SK-N-MC (cell line): ENCODE measurements at regions not wholly inside any gene's neighbourhood (a gene's known extent, or its start where the extent isn't known, plus 50 kb on each side); places are given as distances from the start of the nearest gene placed in this dataset.
A peak's percentile ranks its signal among the peaks of the same experiment; 100 is the strongest.

Experiments used
- DNase-seq: peaks from one replicate; pipeline ENCODE4 v3.0.0-alpha.2; 2011; ENCODE audit warnings: low read depth, low spot score
- H3K27ac ChIP-seq: fragments of 200-600 bp; sonication (generic); 2 replicates; pipeline ENCODE4 v1.5.1; 2016; ENCODE audit warnings: mixed run types
- H3K36me3 ChIP-seq: fragments of 200-600 bp; sonication (generic); 2 replicates; pipeline ENCODE4 v1.6.1; 2017; ENCODE audit warnings: antibody characterized with exemption, low read length, mixed read lengths; ENCODE audit not compliant: insufficient read depth
- H3K4me3 ChIP-seq: fragments of 200-600 bp; sonication (generic); 2 replicates; pipeline ENCODE4 v1.5.1; 2016
- H3K9ac ChIP-seq: fragments of 200-600 bp; sonication (generic); 2 replicates; pipeline ENCODE4 v1.8.0; 2017; ENCODE audit warnings: mixed run types, mixed read lengths; ENCODE audit not compliant: insufficient read length
- H3K9me3 ChIP-seq: fragments of 200-600 bp; sonication (generic); 2 replicates; pipeline ENCODE4 v1.6.1; 2017; ENCODE audit warnings: low read depth, mild to moderate bottlenecking, antibody characterized with exemption, low read length, moderate library complexity, mixed read lengths
- EZH2 ChIP-seq: fragments of 200-600 bp; sonication (generic); IDR thresholded peaks from one replicate; pipeline ENCODE4 v1.6.1; 2017; ENCODE audit warnings: antibody characterized with exemption
- FOXP2 ChIP-seq: optimal IDR thresholded peaks from 2 replicates; pipeline ENCODE3; 2011; ENCODE audit warnings: mild to moderate bottlenecking, moderate library complexity; ENCODE audit not compliant: insufficient read depth; ENCODE audit errors: extremely low read length, control extremely low read depth
- POLR2AphosphoS5 ChIP-seq: IDR thresholded peaks from 2 replicates; pipeline ENCODE4 v1.6.1; 2012; ENCODE audit warnings: mild to moderate bottlenecking, low read depth, low read length, borderline replicate concordance

GRCh38 chr7:81648716-81649115 is 121.1 kb downstream of the HGF start:
- TF ChIP-seq FOXP2 (no peak), EZH2 (no peak), POLR2AphosphoS5 (no peak)
- no peak for DNase-seq
- no peak overlapping the region for H3K9ac ChIP-seq
- H3K4me3 ChIP-seq, result no peak overlapping the region
- no peaks in the 10 kb centered on the region for H3K36me3 ChIP-seq
- H3K27ac ChIP-seq, result no peak overlapping the region
- H3K9me3 ChIP-seq, result no peaks in the 10 kb centered on the region

GRCh38 chr7:81645435-81645834 is 124.4 kb downstream of the HGF start:
- DNase-seq, result no peak
- no peaks in the 10 kb centered on the region for H3K36me3 ChIP-seq
- H3K4me3 ChIP-seq, result no peak overlapping the region
- H3K27ac ChIP-seq, result no peak overlapping the region
- H3K9me3 ChIP-seq, result no peaks in the 10 kb centered on the region
- no peak overlapping the region for H3K9ac ChIP-seq
- no peak for TF ChIP-seq POLR2AphosphoS5
- no peak for TF ChIP-seq EZH2
- no peak for TF ChIP-seq FOXP2

- TF ChIP-seq EZH2, result no peak
- TF ChIP-seq POLR2AphosphoS5, result no peak
- no peak for TF ChIP-seq FOXP2
- no peak overlapping the region for H3K4me3 ChIP-seq
- no peak for DNase-seq
- no peaks in the 10 kb centered on the region for H3K9me3 ChIP-seq
- no peaks in the 10 kb centered on the region for H3K36me3 ChIP-seq
- H3K9ac ChIP-seq, result no peak overlapping the region
- no peak overlapping the region for H3K27ac ChIP-seq
These were observed 128.0 kb downstream of the HGF start for GRCh38 chr7:81641873-81642272.

- TF ChIP-seq FOXP2, result no peak
- TF ChIP-seq EZH2, result no peak
- peak; percentile 36; the same call in 1 of the 2 replicates for TF ChIP-seq POLR2AphosphoS5
- peak; percentile 87 for DNase-seq
- peak overlapping the region; percentile 78 for H3K27ac ChIP-seq
- no peaks in the 10 kb centered on the region for H3K9me3 ChIP-seq
- H3K36me3 ChIP-seq, result no peaks in the 10 kb centered on the region
- peak overlapping the region; percentile 60 for H3K4me3 ChIP-seq
- no peak overlapping the region for H3K9ac ChIP-seq
These were observed 131.6 kb downstream of the HGF start for GRCh38 chr7:81638198-81638597.

GRCh38 chr7:81637534-81637933 is 132.3 kb downstream of the HGF start:
- TF ChIP-seq FOXP2, result no peak
- no peak for TF ChIP-seq POLR2AphosphoS5
- no peak for TF ChIP-seq EZH2
- DNase-seq, result no peak
- Histone ChIP-seq H3K9ac (no peak overlapping the region), H3K27ac (no peak overlapping the region), H3K36me3 (no peaks in the 10 kb centered on the region), H3K9me3 (no peaks in the 10 kb centered on the region), H3K4me3 (peak overlapping the region; percentile 60)

GRCh38 chr7:81632418-81632817 is 137.4 kb downstream of the HGF start:
- Histone ChIP-seq H3K36me3 (no peaks in the 10 kb centered on the region), H3K27ac (no peak overlapping the region), H3K4me3 (no peak overlapping the region), H3K9ac (no peak overlapping the region), H3K9me3 (no peaks in the 10 kb centered on the region)
- TF ChIP-seq POLR2AphosphoS5 (no peak), FOXP2 (no peak), EZH2 (no peak)
- DNase-seq, result no peak

- Histone ChIP-seq H3K9me3 (no peaks in the 10 kb centered on the region), H3K9ac (no peak overlapping the region), H3K27ac (no peak overlapping the region), H3K4me3 (no peak overlapping the region), H3K36me3 (no peaks in the 10 kb centered on the region)
- no peak for DNase-seq
- TF ChIP-seq EZH2, result no peak
- no peak for TF ChIP-seq FOXP2
- TF ChIP-seq POLR2AphosphoS5, result no peak
These were observed 139.2 kb downstream of the HGF start for GRCh38 chr7:81630600-81630999.

- Histone ChIP-seq H3K9me3 (no peaks in the 10 kb centered on the region), H3K9ac (no peak overlapping the region), H3K36me3 (no peaks in the 10 kb centered on the region), H3K4me3 (no peak overlapping the region), H3K27ac (no peak overlapping the region)
- no peak for DNase-seq
- TF ChIP-seq POLR2AphosphoS5 (no peak), FOXP2 (no peak)
These were observed 140.1 kb downstream of the HGF start for GRCh38 chr7:81629702-81630101.

- no peaks in the 10 kb centered on the region for H3K36me3 ChIP-seq
- no peak overlapping the region for H3K9ac ChIP-seq
- no peaks in the 10 kb centered on the region for H3K9me3 ChIP-seq
- H3K4me3 ChIP-seq, result no peak overlapping the region
- TF ChIP-seq EZH2, result no peak
- no peak for TF ChIP-seq FOXP2
- TF ChIP-seq POLR2AphosphoS5, result no peak
- no peak for DNase-seq
- H3K27ac ChIP-seq, result no peak overlapping the region
These were observed 140.9 kb downstream of the HGF start for GRCh38 chr7:81628951-81629350.
